ENCODE measurements at regions not wholly inside any gene's neighbourhood (a gene's known extent, or its start where the extent isn't known, plus 50 kb on each side); places are given as distances from the start of the nearest gene placed in this dataset.

DNA sequence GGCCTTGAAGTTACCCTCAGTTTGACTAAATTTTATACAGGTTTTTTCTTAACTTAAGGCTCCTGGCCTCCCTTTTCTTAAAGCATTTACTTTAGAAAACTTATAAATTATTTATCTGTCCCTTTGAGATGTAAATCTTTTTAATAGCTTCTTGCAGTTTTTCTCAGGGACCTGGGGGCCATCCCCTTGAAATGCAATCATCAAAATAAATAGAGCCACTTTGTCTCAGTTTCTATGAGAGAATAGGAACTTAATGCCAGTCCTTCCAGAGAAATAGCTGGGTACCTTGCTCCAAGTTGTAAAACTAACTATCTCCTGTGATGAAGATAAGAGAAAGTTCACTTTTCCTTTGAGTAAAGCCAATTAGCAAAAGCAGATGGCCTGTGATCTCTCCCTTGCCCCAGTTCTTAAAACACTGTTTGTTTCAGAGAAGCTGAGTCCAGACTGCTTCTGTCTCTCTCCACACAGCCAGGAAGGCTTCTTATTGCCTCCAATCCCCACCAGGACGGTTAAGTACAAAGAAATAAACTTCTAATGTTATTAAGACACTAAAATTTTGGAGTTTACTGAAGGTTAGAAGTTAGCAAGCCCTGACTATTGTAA lies 913.1 kb downstream of the OLFM4 start:
- TF ChIP-seq, protein P1, sequence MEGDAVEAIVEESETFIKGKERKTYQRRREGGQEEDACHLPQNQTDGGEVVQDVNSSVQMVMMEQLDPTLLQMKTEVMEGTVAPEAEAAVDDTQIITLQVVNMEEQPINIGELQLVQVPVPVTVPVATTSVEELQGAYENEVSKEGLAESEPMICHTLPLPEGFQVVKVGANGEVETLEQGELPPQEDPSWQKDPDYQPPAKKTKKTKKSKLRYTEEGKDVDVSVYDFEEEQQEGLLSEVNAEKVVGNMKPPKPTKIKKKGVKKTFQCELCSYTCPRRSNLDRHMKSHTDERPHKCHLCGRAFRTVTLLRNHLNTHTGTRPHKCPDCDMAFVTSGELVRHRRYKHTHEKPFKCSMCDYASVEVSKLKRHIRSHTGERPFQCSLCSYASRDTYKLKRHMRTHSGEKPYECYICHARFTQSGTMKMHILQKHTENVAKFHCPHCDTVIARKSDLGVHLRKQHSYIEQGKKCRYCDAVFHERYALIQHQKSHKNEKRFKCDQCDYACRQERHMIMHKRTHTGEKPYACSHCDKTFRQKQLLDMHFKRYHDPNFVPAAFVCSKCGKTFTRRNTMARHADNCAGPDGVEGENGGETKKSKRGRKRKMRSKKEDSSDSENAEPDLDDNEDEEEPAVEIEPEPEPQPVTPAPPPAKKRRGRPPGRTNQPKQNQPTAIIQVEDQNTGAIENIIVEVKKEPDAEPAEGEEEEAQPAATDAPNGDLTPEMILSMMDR (IDR thresholded peaks at IDR 0.05): no peak
- TF ChIP-seq EZH2 (IDR thresholded peaks at IDR 0.05) (no peak), EZH2phosphoT487 (IDR thresholded peaks at IDR 0.05) (no peak)
